ENCODE measurements at regions not wholly inside any gene's neighbourhood (a gene's known extent, or its start where the extent isn't known, plus 50 kb on each side); places are given as distances from the start of the nearest gene placed in this dataset.

GRCh38 chr15:37751401-37751800 is 183.0 kb upstream of the TMCO5A start:
- intact Hi-C loops (cut with micrococcal nuclease; ENCODE audit: unreplicated experiment) = no loop called here
- CTCF ChIA-PET = no interaction called here

GRCh38 chr15:37756407-37756806 is 178.0 kb upstream of the TMCO5A start:
- Histone ChIP-seq H3K27ac (ENCODE audit: low read length) (no peak overlapping the region), H3K4me3 (ENCODE audit: low read depth in 2 of 2, low read length in 2 of 2) (no peak overlapping the region), H3K27me3 (ENCODE audit: control insufficient read depth, insufficient read depth, low read length) (no peaks in the 10 kb centered on the region), H3K36me3 (ENCODE audit: control insufficient read depth, insufficient read depth, low read length) (no peaks in the 10 kb centered on the region), H3K9me3 (ENCODE audit: control insufficient read depth, insufficient read depth, low read depth, low read length) (no peaks in the 10 kb centered on the region), H3K4me1 (ENCODE audit: control insufficient read depth, insufficient read depth, low read length) (no peaks in the 10 kb centered on the region)
- BruUV-seq (replicated peaks) = no TSS peak
- ATAC-seq (no peak), DNase-seq (ENCODE audit: low read depth, low spot score) (no peak)
- in situ Hi-C loops (cut with HindIII; ENCODE audit: low pct_unique_long_range_greater_than_20kb, low sequenced_read_pairs) (no loop called here), intact Hi-C loops (cut with micrococcal nuclease; ENCODE audit: unreplicated experiment) (no loop called here)
- TF ChIP-seq, protein P1, sequence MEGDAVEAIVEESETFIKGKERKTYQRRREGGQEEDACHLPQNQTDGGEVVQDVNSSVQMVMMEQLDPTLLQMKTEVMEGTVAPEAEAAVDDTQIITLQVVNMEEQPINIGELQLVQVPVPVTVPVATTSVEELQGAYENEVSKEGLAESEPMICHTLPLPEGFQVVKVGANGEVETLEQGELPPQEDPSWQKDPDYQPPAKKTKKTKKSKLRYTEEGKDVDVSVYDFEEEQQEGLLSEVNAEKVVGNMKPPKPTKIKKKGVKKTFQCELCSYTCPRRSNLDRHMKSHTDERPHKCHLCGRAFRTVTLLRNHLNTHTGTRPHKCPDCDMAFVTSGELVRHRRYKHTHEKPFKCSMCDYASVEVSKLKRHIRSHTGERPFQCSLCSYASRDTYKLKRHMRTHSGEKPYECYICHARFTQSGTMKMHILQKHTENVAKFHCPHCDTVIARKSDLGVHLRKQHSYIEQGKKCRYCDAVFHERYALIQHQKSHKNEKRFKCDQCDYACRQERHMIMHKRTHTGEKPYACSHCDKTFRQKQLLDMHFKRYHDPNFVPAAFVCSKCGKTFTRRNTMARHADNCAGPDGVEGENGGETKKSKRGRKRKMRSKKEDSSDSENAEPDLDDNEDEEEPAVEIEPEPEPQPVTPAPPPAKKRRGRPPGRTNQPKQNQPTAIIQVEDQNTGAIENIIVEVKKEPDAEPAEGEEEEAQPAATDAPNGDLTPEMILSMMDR (IDR thresholded peaks at IDR 0.05) = no peak
- TF ChIP-seq TCF7L2 (IDR thresholded peaks at IDR 0.05; ENCODE audit: low read depth, low read length) (no peak), POLR2AphosphoS5 (IDR thresholded peaks at IDR 0.05; ENCODE audit: low read depth, low read length) (no peak), REST (IDR thresholded peaks at IDR 0.05; ENCODE audit: insufficient read depth in 1 of 2, low read depth in 2 of 2, low read length in 1 of 2) (no peak), SIN3A (IDR thresholded peaks at IDR 0.05; ENCODE audit: borderline replicate concordance, insufficient read depth, low read depth, low read length) (no peak)
- POLR2A ChIA-PET = no interaction called here
- CTCF ChIA-PET = no interaction called here

More at GRCh38 chr15:37751401-37751800, 183.0 kb upstream of the TMCO5A start:
- BruUV-seq (replicated peaks) = no TSS peak
- H3K36me3 ChIP-seq (ENCODE audit: control insufficient read depth, insufficient read depth, low read length) = no peaks in the 10 kb centered on the region
- H3K4me3 ChIP-seq (ENCODE audit: low read depth in 2 of 2, low read length in 2 of 2) = no peak overlapping the region
- ATAC-seq = no peak
- POLR2A ChIA-PET = no interaction called here
- H3K9me3 ChIP-seq (ENCODE audit: control insufficient read depth, insufficient read depth, low read depth, low read length) = no peaks in the 10 kb centered on the region
- in situ Hi-C loops (cut with HindIII; ENCODE audit: low pct_unique_long_range_greater_than_20kb, low sequenced_read_pairs) = no loop called here
- no peaks in the 10 kb centered on the region for H3K27me3 ChIP-seq (ENCODE audit: control insufficient read depth, insufficient read depth, low read length)
- H3K4me1 ChIP-seq (ENCODE audit: control insufficient read depth, insufficient read depth, low read length) = no peaks in the 10 kb centered on the region
- no peak for DNase-seq (ENCODE audit: low read depth, low spot score)
- TF ChIP-seq, protein P1 (IDR thresholded peaks at IDR 0.05) = no peak
- H3K27ac ChIP-seq (ENCODE audit: low read length) = no peak overlapping the region

GRCh38 chr15:37758412-37758811 is 176.0 kb upstream of the TMCO5A start:
- Histone ChIP-seq H3K4me3 (ENCODE audit: low read depth in 2 of 2, low read length in 2 of 2) (no peak overlapping the region), H3K4me1 (ENCODE audit: control insufficient read depth, insufficient read depth, low read length) (no peaks in the 10 kb centered on the region), H3K27ac (ENCODE audit: low read length) (no peak overlapping the region), H3K9me3 (ENCODE audit: control insufficient read depth, insufficient read depth, low read depth, low read length) (no peaks in the 10 kb centered on the region), H3K36me3 (ENCODE audit: control insufficient read depth, insufficient read depth, low read length) (no peaks in the 10 kb centered on the region), H3K27me3 (ENCODE audit: control insufficient read depth, insufficient read depth, low read length) (no peaks in the 10 kb centered on the region)
- ChIA-PET POLR2A (no interaction called here), CTCF (no interaction called here)
- no peak for ATAC-seq
- in situ Hi-C loops (cut with HindIII; ENCODE audit: low pct_unique_long_range_greater_than_20kb, low sequenced_read_pairs) (no loop called here), intact Hi-C loops (cut with micrococcal nuclease; ENCODE audit: unreplicated experiment) (no loop called here)
- BruUV-seq (replicated peaks) = no TSS peak
- no peak for DNase-seq (ENCODE audit: low read depth, low spot score)
- TF ChIP-seq SIN3A (IDR thresholded peaks at IDR 0.05; ENCODE audit: borderline replicate concordance, insufficient read depth, low read depth, low read length) = no peak
- no peak for TF ChIP-seq REST (IDR thresholded peaks at IDR 0.05; ENCODE audit: insufficient read depth in 1 of 2, low read depth in 2 of 2, low read length in 1 of 2)
- TF ChIP-seq POLR2AphosphoS5 (IDR thresholded peaks at IDR 0.05; ENCODE audit: low read depth, low read length) = no peak

All from Panc1 (cell line).